ENCODE measurements at regions not wholly inside any gene's neighbourhood (a gene's known extent, or its start where the extent isn't known, plus 50 kb on each side); places are given as distances from the start of the nearest gene placed in this dataset.

DNA sequence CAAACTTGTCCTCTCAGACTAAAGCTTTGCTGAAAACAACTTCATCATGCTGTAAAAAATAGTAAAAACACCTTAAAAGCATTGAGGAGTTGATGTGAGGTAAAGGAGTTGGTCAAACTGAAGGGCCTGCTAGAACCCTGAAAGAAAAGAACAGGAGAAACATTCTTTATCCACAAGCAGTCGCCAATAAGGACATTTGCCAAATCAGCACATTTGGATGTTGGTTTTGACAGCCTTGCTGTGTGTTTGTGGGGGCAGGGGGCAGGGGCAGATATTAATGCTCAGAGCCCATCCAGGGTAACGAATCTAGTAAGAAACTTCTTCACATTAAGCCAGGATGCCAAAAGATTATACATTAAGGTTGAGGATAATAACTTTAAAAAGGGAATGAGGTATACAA lies 399.9 kb upstream of the ZFHX3 start:
- TF ChIP-seq POLR2A (IDR thresholded peaks at IDR 0.05; ENCODE audit: low read depth, low read length) (no peak), MAZ (IDR thresholded peaks at IDR 0.05; ENCODE audit: borderline replicate concordance, low read depth, low read length) (no peak), ELK1 (IDR thresholded peaks at IDR 0.05; ENCODE audit: borderline replicate concordance, low read depth, low read length) (no peak), MAFK (IDR thresholded peaks at IDR 0.05; ENCODE audit: low read depth, low read length) (peak; percentile 62), BHLHE40 (IDR thresholded peaks at IDR 0.05; ENCODE audit: low read depth, low read length) (no peak), USF2 (IDR thresholded peaks at IDR 0.05; ENCODE audit: low read depth, low read length) (no peak), SMC3 (IDR thresholded peaks at IDR 0.05; ENCODE audit: low read depth, low read length) (no peak), FOS (IDR thresholded peaks at IDR 0.05; ENCODE audit: low read depth, low read length) (no peak), NFE2L2 (IDR thresholded peaks at IDR 0.05; ENCODE audit: low read depth, low read length) (no peak), RAD21 (IDR thresholded peaks at IDR 0.05; ENCODE audit: low read length) (no peak)
- TF ChIP-seq, protein P1, sequence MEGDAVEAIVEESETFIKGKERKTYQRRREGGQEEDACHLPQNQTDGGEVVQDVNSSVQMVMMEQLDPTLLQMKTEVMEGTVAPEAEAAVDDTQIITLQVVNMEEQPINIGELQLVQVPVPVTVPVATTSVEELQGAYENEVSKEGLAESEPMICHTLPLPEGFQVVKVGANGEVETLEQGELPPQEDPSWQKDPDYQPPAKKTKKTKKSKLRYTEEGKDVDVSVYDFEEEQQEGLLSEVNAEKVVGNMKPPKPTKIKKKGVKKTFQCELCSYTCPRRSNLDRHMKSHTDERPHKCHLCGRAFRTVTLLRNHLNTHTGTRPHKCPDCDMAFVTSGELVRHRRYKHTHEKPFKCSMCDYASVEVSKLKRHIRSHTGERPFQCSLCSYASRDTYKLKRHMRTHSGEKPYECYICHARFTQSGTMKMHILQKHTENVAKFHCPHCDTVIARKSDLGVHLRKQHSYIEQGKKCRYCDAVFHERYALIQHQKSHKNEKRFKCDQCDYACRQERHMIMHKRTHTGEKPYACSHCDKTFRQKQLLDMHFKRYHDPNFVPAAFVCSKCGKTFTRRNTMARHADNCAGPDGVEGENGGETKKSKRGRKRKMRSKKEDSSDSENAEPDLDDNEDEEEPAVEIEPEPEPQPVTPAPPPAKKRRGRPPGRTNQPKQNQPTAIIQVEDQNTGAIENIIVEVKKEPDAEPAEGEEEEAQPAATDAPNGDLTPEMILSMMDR (conservative IDR thresholded peaks at IDR 0.05; ENCODE audit: low read depth, low read length): no peak
